ENCODE measurements at regions not wholly inside any gene's neighbourhood (a gene's known extent, or its start where the extent isn't known, plus 50 kb on each side); places are given as distances from the start of the nearest gene placed in this dataset.

DNA sequence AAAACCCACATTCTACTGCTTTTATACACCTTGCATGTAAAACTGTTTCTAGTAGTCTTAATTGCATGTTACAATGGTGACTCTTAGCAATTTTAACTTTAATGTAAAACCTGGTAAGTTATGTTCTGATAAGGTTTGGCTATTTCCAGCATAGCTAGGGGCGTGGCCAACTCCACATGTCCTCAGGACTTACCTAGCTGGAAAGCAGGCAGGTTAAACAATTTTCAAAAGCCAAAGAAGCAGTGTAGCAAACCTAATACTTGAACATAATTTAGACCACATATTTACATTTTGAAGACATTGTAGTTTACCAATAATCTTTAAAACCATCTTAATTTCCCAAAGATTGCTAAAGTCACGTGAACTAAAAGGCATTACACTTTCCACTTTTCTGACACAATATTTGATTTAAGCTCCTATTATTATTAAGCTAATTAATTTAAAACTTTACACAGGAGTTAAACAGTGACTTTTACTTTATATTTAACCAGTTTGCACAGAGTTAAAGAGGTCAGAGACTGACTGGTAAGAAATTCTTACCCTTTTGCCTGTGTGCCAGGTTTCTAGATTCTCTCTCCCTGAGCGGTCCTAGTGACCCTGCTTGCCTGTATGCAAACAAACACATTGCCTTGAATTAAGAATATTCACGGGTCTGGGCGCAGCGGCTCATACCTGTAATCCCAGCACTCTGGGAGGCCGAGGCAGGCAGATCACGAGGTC is 88.2 kb downstream of the GLUD2 start:
- TF ChIP-seq POLR2A (IDR thresholded peaks at IDR 0.05; ENCODE audit: low read depth, low read length) (no peak), TAF1 (IDR thresholded peaks at IDR 0.05; ENCODE audit: low read depth, low read length) (no peak), POLR2AphosphoS5 (IDR thresholded peaks at IDR 0.05; ENCODE audit: low read depth, low read length) (no peak), SPI1 (IDR thresholded peaks at IDR 0.05; ENCODE audit: low read depth, low read length) (no peak)
